ENCODE measurements at regions not wholly inside any gene's neighbourhood (a gene's known extent, or its start where the extent isn't known, plus 50 kb on each side); places are given as distances from the start of the nearest gene placed in this dataset.

DNA sequence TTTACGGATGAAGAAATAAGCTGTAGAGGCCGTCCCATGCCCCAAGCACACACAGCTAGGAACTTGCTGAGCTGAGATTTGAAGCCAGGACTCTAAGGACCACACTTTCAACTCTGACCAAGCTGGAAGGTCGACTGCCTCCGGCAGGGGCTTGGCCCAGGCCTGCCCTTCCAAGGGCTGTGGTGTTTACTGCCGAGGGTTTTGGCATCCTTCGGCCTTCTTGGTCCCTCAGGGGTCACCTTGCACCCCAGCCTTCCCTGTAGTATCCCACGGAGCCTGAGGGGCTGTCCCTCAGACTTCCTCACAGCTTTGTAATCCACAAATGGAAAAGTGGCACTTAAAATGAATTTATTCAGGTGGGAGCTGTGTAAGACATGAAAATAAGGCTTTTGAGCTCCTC lies 83.7 kb upstream of the SPRY4 start:
- TF ChIP-seq POLR2AphosphoS5 (IDR thresholded peaks at IDR 0.05) (no peak), POLR2A (IDR thresholded peaks at IDR 0.05) (no peak)
- TF ChIP-seq, protein P1, sequence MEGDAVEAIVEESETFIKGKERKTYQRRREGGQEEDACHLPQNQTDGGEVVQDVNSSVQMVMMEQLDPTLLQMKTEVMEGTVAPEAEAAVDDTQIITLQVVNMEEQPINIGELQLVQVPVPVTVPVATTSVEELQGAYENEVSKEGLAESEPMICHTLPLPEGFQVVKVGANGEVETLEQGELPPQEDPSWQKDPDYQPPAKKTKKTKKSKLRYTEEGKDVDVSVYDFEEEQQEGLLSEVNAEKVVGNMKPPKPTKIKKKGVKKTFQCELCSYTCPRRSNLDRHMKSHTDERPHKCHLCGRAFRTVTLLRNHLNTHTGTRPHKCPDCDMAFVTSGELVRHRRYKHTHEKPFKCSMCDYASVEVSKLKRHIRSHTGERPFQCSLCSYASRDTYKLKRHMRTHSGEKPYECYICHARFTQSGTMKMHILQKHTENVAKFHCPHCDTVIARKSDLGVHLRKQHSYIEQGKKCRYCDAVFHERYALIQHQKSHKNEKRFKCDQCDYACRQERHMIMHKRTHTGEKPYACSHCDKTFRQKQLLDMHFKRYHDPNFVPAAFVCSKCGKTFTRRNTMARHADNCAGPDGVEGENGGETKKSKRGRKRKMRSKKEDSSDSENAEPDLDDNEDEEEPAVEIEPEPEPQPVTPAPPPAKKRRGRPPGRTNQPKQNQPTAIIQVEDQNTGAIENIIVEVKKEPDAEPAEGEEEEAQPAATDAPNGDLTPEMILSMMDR (IDR thresholded peaks at IDR 0.05): no peak
